GM18870 (cell line): ENCODE measurements at regions not wholly inside any gene's neighbourhood (a gene's known extent, or its start where the extent isn't known, plus 50 kb on each side); places are given as distances from the start of the nearest gene placed in this dataset.
"Not testable (repeated sequence)": the region's sequence is repeated elsewhere in the genome, so short reads cannot be mapped to it uniquely, and the experiment has no call there.

Source experiments
- ATAC-seq: cut with Tn5 transposase; IDR thresholded peaks from one replicate; pipeline ENCODE4 v1.9.1; 2021; ENCODE audit warnings: moderate library complexity; ENCODE audit not compliant: unreplicated experiment

GRCh38 chr6:71049198-71049770 lies 92.4 kb upstream of the B3GAT2 start:
- no peak for ATAC-seq

GRCh38 chr6:71053475-71053874 lies 96.6 kb upstream of the B3GAT2 start:
- ATAC-seq, result no peak

DNA sequence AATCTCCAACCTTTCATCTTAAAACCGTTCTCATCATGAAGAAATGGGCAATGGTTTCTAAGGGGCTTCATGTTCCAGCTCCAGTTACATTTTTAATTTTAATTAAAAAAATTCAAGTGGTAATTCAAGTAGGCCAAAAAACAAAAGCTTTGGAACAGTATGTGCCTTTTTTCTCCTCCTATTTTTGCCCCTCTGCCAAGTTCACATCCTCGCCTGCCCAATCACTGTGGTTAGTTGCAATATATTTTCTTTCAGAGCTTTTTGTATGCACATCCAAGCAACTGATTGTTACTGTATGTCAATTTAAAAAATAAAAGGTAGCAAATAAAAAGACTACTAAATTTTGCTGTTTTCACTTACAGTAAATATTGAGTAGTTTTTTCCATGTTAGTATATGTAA lies 99.8 kb upstream of the B3GAT2 start:
- ATAC-seq, result no peak

DNA sequence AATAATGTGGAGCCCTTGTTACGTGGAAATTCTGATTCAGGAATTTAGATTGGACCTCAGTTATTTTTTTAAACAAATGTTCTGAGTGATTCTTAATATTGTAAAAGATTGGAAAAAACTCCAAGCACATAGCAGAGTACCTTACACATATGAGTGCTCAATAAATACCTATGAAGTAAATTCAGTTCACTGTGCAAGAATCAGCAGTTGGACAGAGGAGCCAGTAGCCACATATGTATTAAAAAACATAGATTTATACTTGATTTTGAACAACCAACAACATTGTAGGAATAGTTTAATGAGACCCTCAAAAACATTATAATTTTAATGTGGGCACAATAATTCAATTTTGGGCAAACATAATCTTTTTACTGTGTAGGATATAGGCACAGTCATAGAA lies 109.3 kb upstream of the B3GAT2 start:
- ATAC-seq, result no peak

GRCh38 chr6:71067816-71068215 lies 111.0 kb upstream of the B3GAT2 start:
- no peak for ATAC-seq

GRCh38 chr6:71072508-71072907 lies 115.6 kb upstream of the B3GAT2 start:
- no peak for ATAC-seq

DNA sequence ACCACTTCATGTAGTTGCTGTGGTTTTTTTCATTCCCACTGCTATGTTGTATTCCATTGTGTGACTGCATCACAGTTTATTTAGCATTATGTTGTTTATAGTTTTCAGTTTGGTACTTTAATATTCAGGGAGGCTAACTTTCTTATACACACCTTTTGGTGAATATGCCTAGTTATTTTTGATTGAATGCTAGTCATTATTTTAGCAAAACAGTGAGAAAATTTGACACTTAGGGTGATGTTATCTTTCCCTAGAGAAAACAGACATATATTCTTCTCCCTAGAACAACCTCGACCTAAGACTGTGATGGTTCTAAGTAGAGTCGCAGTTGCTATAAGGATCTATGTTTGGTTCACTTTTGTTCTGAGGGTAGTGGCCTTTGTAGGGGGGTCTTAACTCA lies 120.8 kb upstream of the B3GAT2 start:
- no peak for ATAC-seq

- no peak for ATAC-seq
Measured at GRCh38 chr6:71079677-71080076, 122.8 kb upstream of the B3GAT2 start.

DNA sequence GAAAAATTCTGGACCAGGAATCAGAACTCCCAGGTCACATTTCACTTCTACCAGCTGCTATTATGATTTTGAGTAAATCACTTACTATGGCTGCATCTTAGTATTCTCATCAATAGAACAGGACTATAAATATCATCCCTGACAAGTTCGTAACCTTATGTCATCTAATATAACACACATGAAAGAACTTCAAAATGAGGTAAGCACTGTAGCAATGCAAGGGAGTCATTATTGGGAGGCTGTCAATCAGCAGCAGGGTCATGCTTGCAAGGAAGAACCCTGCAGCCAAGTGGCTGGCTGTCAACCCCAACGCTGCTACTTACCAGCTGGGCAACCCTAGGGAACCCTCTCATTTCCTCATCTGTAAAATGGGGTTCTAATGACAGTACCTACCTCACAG lies 123.3 kb upstream of the B3GAT2 start:
- no peak for ATAC-seq

GRCh38 chr6:71080826-71081225 lies 124.0 kb upstream of the B3GAT2 start:
- ATAC-seq, result no peak

DNA sequence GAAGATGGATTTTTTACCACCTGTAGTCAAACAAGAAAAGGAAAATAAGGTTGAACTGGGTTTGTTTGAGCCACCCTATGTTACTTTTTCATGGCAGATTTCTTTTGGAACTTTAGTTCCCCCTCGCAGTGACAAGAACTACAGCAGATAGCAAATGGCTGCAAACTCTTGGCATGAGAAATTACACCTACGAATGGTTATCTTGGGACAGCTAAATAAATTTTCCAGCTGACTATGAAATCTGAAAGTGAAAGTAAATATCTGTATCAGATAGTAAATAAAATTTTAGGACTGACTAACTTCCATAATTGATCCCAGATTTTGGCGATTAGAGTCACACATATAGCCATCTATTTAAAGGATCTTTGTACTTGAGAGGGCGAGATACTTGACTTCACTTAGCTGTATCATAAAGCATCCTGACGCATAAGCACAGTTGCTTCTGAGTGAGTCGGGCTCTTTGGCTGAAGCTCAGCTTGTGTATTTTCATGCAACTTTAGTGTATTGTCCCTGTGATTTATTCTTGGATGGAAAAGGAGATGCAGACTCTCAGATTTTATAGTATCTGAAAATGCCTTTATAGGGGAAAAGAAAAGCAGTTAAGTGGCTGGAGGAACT lies 125.3 kb upstream of the B3GAT2 start:
- no peak for ATAC-seq

DNA sequence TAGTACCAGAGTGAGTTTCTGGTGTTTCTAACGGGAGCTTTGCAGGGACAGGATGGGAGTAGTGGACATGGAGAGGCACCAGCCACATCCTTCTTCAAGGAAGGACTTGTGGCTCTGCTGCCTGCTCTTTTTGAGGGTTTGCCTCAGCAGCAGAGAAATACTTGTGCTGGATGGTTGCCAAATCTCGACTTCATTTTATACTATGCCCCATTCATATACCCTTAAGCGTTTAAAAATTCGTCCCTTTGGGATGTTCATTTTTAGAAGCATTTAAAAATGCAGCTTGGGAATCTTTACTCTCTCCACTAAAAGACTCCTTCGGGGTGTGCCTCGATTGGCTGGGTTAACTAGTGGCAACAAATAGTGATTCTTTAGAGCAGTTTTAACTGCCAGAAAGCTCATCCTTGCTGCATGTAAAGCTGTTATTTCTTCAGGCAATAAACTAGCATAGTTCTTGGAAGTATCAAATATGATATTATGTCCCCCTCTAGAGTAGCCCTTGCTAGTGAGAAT lies 126.5 kb upstream of the B3GAT2 start:
- ATAC-seq, result no peak

DNA sequence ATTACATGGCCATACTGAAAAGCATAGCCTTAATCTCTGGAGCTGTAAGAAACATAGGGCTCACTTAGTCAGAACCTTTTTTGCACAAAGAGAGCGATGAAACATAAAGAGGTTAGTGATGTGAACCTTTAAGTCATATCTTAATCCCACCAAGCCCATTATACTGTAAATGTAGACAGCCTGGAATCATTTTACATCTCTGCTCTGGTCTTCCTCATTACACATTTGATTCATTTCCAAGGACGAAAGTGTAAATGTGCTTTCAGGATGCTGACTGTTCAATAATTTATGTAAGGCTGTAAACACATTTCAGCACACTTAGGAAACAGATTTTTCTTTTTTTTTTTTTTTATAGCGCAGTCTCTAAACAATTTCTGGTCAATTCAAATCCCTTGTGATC lies 131.3 kb upstream of the B3GAT2 start:
- no peak for ATAC-seq

DNA sequence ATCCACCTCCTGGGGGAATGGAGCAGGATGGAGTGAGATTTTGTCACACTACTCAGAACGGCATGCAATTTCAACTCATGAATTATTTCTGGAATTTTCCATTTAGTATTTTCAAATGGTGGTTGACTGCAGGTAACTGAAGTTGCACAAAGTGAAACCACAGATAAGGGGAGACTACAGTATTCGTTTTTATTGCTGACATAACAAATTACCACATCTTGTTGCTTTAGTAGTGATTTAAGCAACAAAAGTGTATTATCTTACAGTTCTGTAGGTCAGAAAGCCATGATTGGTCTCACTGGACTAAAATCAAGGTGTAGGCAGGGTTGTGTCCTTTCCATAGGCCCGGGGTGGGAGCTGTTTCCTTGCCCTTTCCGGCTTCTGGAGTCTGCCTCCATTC lies 133.4 kb upstream of the B3GAT2 start:
- ATAC-seq, result no peak

DNA sequence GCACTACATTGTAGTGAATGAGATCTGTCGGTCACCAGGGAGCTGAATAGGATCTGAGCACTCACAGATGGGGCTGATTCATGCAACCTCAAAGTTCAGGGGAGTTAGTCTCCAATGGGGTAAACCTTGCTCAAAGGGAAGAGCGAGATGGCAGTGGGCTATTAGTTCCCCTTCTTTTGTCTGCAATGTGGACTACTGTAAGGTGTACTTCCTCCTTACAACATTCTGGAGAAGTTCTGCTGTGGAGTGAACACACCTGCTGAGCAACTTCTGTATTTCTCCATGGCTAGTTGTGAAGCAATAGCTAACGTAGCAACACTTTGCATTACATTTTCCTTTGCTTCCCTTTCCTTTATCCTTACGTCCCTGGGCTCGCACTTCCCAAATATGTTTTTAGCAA lies 134.3 kb upstream of the B3GAT2 start:
- ATAC-seq, result no peak

GRCh38 chr6:71091956-71092355 lies 135.1 kb upstream of the B3GAT2 start:
- ATAC-seq, result no peak

DNA sequence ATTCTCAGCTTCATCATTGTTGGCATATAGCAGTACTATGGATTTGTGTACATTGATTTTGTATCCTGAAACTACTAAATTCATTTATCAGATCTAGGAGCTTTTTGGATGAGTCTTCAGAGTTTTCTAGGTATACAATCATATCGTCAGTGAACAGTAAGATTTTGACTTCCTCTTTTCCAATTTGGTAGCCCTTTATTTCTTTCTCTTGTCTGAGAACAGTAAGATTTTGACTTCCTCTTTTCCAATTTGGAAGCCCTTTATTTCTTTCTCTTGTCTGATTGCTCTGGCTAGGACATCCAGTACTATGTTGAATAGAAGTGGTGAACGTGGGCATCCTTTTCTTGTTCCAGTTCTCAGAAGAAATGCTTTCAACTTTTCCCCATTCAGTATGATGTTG lies 140.4 kb upstream of the B3GAT2 start:
- ATAC-seq, result not testable (repeated sequence)

DNA sequence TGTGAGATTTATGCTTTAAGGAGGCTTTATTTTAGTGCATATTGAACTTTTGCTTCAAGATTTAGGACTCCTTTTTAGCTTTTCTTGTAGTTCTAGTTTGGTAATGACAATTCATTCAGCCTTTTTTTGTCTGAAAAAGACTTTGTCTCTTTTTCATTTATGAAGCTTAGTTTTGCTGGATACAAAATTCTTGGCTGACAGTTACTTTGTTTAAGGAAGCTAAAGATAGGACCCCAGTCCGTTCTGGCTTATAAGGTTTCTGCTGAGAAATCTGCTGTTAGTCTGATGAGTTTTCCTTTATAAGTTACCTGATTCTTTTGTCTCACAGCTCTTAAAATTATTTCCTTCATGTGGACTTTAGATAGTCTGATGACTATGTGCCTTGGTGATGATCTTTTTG lies 142.8 kb upstream of the B3GAT2 start:
- ATAC-seq, result no peak

DNA sequence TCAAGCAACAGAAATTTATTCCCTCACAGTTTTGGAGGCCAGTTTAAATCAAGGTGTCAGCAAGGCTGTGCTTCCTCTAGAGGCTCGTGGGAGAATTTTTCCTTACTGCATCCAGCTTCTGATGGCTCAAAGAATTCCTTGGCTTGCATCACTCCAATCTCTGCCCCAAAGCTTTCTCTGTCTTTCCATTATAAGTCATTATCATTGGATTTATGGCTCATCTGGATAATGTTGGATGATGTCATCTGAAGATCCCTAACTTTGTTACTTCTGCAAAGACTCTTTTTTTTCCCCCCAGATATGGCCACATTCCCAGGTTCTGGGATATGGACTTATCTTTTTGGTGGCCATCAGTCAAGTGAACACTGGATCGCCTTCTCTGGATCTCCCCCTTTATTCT lies 146.3 kb upstream of the B3GAT2 start:
- ATAC-seq, result no peak

GRCh38 chr6:71103641-71104040 lies 146.8 kb upstream of the B3GAT2 start:
- ATAC-seq, result no peak

- no peak for ATAC-seq
Measured at GRCh38 chr6:71106276-71106675, 149.4 kb upstream of the B3GAT2 start.

DNA sequence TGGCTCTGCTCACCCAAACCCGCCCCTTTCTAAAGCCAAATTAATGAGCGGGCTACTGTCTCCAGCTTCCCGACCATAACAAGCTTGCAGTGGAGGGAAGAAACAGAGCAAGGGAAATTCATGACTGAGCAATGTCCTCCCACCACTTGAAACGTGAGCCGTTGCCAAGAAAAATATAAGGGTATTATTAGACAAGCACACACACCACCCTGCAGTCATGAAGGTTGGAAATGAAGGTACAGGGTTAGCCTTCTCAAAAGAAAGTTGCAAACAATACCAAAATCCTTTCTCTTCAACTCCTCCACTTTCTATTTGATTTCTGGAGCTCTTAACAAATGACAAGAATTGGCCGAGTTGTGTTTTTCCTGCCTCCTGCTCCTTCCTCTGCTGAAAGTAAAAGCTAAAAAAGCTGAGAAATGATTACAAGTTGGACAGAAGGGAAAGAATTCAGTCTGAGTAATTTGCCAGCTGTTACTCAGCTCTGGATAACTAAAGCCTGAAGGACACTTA lies 151.1 kb upstream of the B3GAT2 start:
- ATAC-seq, result no peak

- no peak for ATAC-seq
Measured at GRCh38 chr6:71114544-71114943, 157.7 kb upstream of the B3GAT2 start.
